ENCODE measurements at regions not wholly inside any gene's neighbourhood (a gene's known extent, or its start where the extent isn't known, plus 50 kb on each side); places are given as distances from the start of the nearest gene placed in this dataset.

GRCh38 chr7:46207931-46208634 lies 287.0 kb upstream of the IGFBP3 start:
- ChIA-PET POLR2A (no interaction called here), CTCF (no interaction called here)
- H3K9me3 Mint-ChIP-seq, result no peaks in the 10 kb centered on the region
- TF ChIP-seq CTCF (IDR thresholded peaks at IDR 0.05), result no peak
- intact Hi-C loops (cut with micrococcal nuclease), result no loop called here
- no peak overlapping the region for H3K4me3 Mint-ChIP-seq
- no peaks in the 10 kb centered on the region for H3K36me3 Mint-ChIP-seq (ENCODE audit: low read depth)
- no peaks in the 10 kb centered on the region for H3K27me3 Mint-ChIP-seq
- ATAC-seq, result no peak
- DNase-seq, result no peak
- no peak overlapping the region for H3K27ac Mint-ChIP-seq
- no peaks in the 10 kb centered on the region for H3K4me1 Mint-ChIP-seq (ENCODE audit: low read depth)

- Mint-ChIP-seq H3K4me1 (ENCODE audit: low read depth) (no peaks in the 10 kb centered on the region), H3K27me3 (no peaks in the 10 kb centered on the region), H3K9me3 (no peaks in the 10 kb centered on the region), H3K36me3 (ENCODE audit: low read depth) (no peaks in the 10 kb centered on the region), H3K4me3 (no peak overlapping the region), H3K27ac (no peak overlapping the region)
- intact Hi-C loops (cut with micrococcal nuclease), result no loop called here
- no peak for TF ChIP-seq CTCF (IDR thresholded peaks at IDR 0.05)
- ATAC-seq (no peak), DNase-seq (no peak)
- POLR2A ChIA-PET, result no interaction called here
- CTCF ChIA-PET, result no interaction called here
These were observed 285.5 kb upstream of the IGFBP3 start for GRCh38 chr7:46206476-46207060.

- ChIA-PET POLR2A (no interaction called here), CTCF (no interaction called here)
- Mint-ChIP-seq H3K27me3 (no peaks in the 10 kb centered on the region), H3K36me3 (ENCODE audit: low read depth) (no peaks in the 10 kb centered on the region), H3K4me1 (ENCODE audit: low read depth) (no peaks in the 10 kb centered on the region), H3K9me3 (no peaks in the 10 kb centered on the region), H3K27ac (no peak overlapping the region), H3K4me3 (no peak overlapping the region)
- intact Hi-C loops (cut with micrococcal nuclease), result no loop called here
- ATAC-seq (no peak), DNase-seq (no peak)
- no peak for TF ChIP-seq CTCF (IDR thresholded peaks at IDR 0.05)
These were observed 284.4 kb upstream of the IGFBP3 start for GRCh38 chr7:46205478-46205877.

- Mint-ChIP-seq H3K27me3 (no peaks in the 10 kb centered on the region), H3K9me3 (no peaks in the 10 kb centered on the region), H3K4me3 (no peak overlapping the region), H3K36me3 (ENCODE audit: low read depth) (no peaks in the 10 kb centered on the region), H3K4me1 (ENCODE audit: low read depth) (no peaks in the 10 kb centered on the region), H3K27ac (no peak overlapping the region)
- CTCF ChIA-PET, result no interaction called here
- no peak for TF ChIP-seq CTCF (IDR thresholded peaks at IDR 0.05)
- DNase-seq, result no peak
- intact Hi-C loops (cut with micrococcal nuclease), result no loop called here
- no peak for ATAC-seq
- POLR2A ChIA-PET, result no interaction called here
These were observed 282.9 kb upstream of the IGFBP3 start for GRCh38 chr7:46203926-46204325.

GRCh38 chr7:46202379-46202778 lies 281.3 kb upstream of the IGFBP3 start:
- Mint-ChIP-seq H3K9me3 (no peaks in the 10 kb centered on the region), H3K27me3 (no peaks in the 10 kb centered on the region), H3K4me1 (ENCODE audit: low read depth) (no peaks in the 10 kb centered on the region), H3K4me3 (no peak overlapping the region), H3K36me3 (ENCODE audit: low read depth) (no peaks in the 10 kb centered on the region), H3K27ac (no peak overlapping the region)
- intact Hi-C loops (cut with micrococcal nuclease), result no loop called here
- DNase-seq, result no peak
- no peak for TF ChIP-seq CTCF (IDR thresholded peaks at IDR 0.05)
- POLR2A ChIA-PET, result no interaction called here
- CTCF ChIA-PET, result no interaction called here
- no peak for ATAC-seq
